Heart right ventricle (tissue), 16 donors: ENCODE measurements at regions not wholly inside any gene's neighbourhood (a gene's known extent, or its start where the extent isn't known, plus 50 kb on each side); places are given as distances from the start of the nearest gene placed in this dataset.

Experiments
- ATAC-seq, 8 donors: fragments of 200-7000 bp; cut with Tn5 transposase; one replicate each; pipeline ENCODE4 v1.9.1; 2020; ENCODE audit warnings: mild to moderate bottlenecking in 8 of 8, moderate library complexity in 8 of 8, moderate number of reproducible peaks in 1 of 8
- DNase-seq, 2 donors: peaks; one replicate each; pipeline ENCODE4 v3.0.0-alpha.2; 2020
- H3K27ac ChIP-seq, 10 donors: fragments of 200-600 bp; sonication (generic) in 2 of 10; one replicate each; pipeline versions ENCODE4 v1.5.0 to v1.8.0; 2020 to 2022; ENCODE audit warnings: mild to moderate bottlenecking in 3 of 10
- H3K27me3 ChIP-seq, 7 donors: fragments of 200-600 bp; one replicate each; pipeline ENCODE4 v1.8.0; 2021 to 2022; ENCODE audit warnings: mild to moderate bottlenecking in 2 of 7
- H3K36me3 ChIP-seq, 9 donors: fragments of 200-600 bp; sonication (generic) in 1 of 9; one replicate each; pipeline versions ENCODE4 v1.5.0 to v1.8.0; 2020 to 2022; ENCODE audit warnings: mild to moderate bottlenecking in 2 of 9
- H3K4me1 ChIP-seq, 9 donors: fragments of 200-600 bp; sonication (generic) in 1 of 9; one replicate each; pipeline versions ENCODE4 v1.5.0 to v1.8.0; 2020 to 2022; ENCODE audit warnings: mild to moderate bottlenecking in 4 of 9
- H3K4me3 ChIP-seq, 10 donors: fragments of 200-600 bp; sonication (generic) in 2 of 10; one replicate each; pipeline versions ENCODE4 v1.5.0 to v1.8.0; 2020 to 2022; ENCODE audit warnings: mild to moderate bottlenecking in 7 of 10, moderate library complexity in 2 of 10
- H3K9me3 ChIP-seq, 11 donors: fragments of 200-600 bp in 10 of 11; sonication (generic) in 2 of 11; one replicate each; pipeline versions ENCODE4 v1.5.0 to v1.8.0; 2013 to 2022; ENCODE audit warnings: mild to moderate bottlenecking in 2 of 11, control low read depth in 1 of 11, moderate library complexity in 1 of 11
- CTCF ChIP-seq, 9 donors: fragments of 200-600 bp; sonication (generic) in 2 of 9; IDR thresholded peaks; one replicate each; pipeline versions ENCODE4 v1.5.0 to v1.8.0; 2021 to 2022; ENCODE audit warnings: antibody characterized with exemption in 9 of 9, mild to moderate bottlenecking in 5 of 9, moderate library complexity in 1 of 9
- WGBS, 2 donors: extraction: QIAGEN DNeasy Blood & Tissue Kit; methylation state at CpG; one replicate each; pipeline ENCODE4 v1.1.7; 2013; ENCODE audit warnings: inconsistent platforms in 1 of 2; 5-methylcytosine and 5-hydroxymethylcytosine counted together
- intact Hi-C, 10 donors: fragments of 100-400 bp; cut with DNase I; formaldehyde crosslinking; loops; one replicate each; pipeline versions ENCODE4 v1.11.1 to v1.14.2; 2022
- donor health status: Arrhythmogenic right ventricular cardiomyopathy.
- donor health status: ischemic (EF 13 %, LVEDD 7.1; RV severe dilation, severe dysfunction).
- donor health status: healthy with polysubstance abuse.
- donor health status: DM: no; HTN: yes; CAD: no.
- donor health status: DM: no; HTN: no; CAD: no.
- donor health status: ischemic (EF 25% LVEDD 6.9; RV normal size, moderate dysfunction).
- donor health status: ischemic (EF 25% LVEDD 5.7; RV mildly dilated, moderate dysfunction).
- donor health status: healthy.
- donor health status: DM: yes; HTN: yes; CAD: no.
- donor health status: Ischemic cardiomyopathy.
- donor health status: ischemic (EF 35%, LVEDD 5.7; RV mildly dilated, moderate dysfunction).
- donor health status: nonischemic (EF 11% LVEDD 7.7; RV severe dilation, severe dysfunction).
- donor health status: DM: yes; HTN: yes; CAD: no.
- donor health status: PGD.
- donor health status: ischemic (EF 29% LVEDD 5.4; RV normal size, mild dysfunction).
- donor health status: nonischemic (EF 23%, LVEDD 6.1; RV moderate dilation, normal function).

- intact Hi-C loops: no loop called here
Observed at GRCh38 chr7:17710312-17710711, 230.0 kb downstream of the SNX13 start.

GRCh38 chr7:17713584-17713983, 226.7 kb downstream of the SNX13 start:
- Histone ChIP-seq H3K27me3 (no peaks in the 10 kb centered on the region), H3K36me3 (no peaks in the 10 kb centered on the region), H3K4me1 (no peaks in the 10 kb centered on the region), H3K27ac (no peak overlapping the region), H3K4me3 (no peak overlapping the region), H3K9me3 (no peaks in the 10 kb centered on the region)
- intact Hi-C loops: no loop called here
- 29% methylated on average over 1 of the region's 1 CpG; no CpG with 5 or more reads in 1 of the 2 donors for WGBS, 2 donors
- TF ChIP-seq CTCF (IDR thresholded peaks at IDR 0.05): no peak
- DNase-seq (no peak), ATAC-seq (no peak)

More at GRCh38 chr7:17710312-17710711, 230.0 kb downstream of the SNX13 start:
- 87 to 92% methylated on average over 2 of the region's 2 CpGs for WGBS, 2 donors
- TF ChIP-seq CTCF (IDR thresholded peaks at IDR 0.05): no peak
- no peak for DNase-seq
- Histone ChIP-seq H3K9me3 (no peaks in the 10 kb centered on the region), H3K27me3 (no peaks in the 10 kb centered on the region), H3K4me3 (no peak overlapping the region), H3K4me1 (no peaks in the 10 kb centered on the region), H3K27ac (no peak overlapping the region), H3K36me3 (no peaks in the 10 kb centered on the region)
- ATAC-seq: no peak

GRCh38 chr7:17716816-17717215, 223.5 kb downstream of the SNX13 start:
- no peak for TF ChIP-seq CTCF (IDR thresholded peaks at IDR 0.05)
- H3K27ac ChIP-seq: no peak overlapping the region
- ATAC-seq (no peak), DNase-seq (no peak)
- H3K4me1 ChIP-seq: peaks cover 0 to under 1% (median 0%) of the 10 kb centered on the region in 9 donors
- no peaks in the 10 kb centered on the region for H3K9me3 ChIP-seq
- no peaks in the 10 kb centered on the region for H3K27me3 ChIP-seq
- 33 to 38% methylated on average over 2 of the region's 2 CpGs for WGBS, 2 donors
- intact Hi-C loops: no loop called here
- no peaks in the 10 kb centered on the region for H3K36me3 ChIP-seq
- no peak overlapping the region for H3K4me3 ChIP-seq

GRCh38 chr7:17719998-17720397, 220.3 kb downstream of the SNX13 start:
- Histone ChIP-seq H3K27ac (no peak overlapping the region), H3K4me1 (peaks cover 0 to 9% (median 0%) of the 10 kb centered on the region in 9 donors), H3K36me3 (no peaks in the 10 kb centered on the region), H3K9me3 (no peaks in the 10 kb centered on the region), H3K4me3 (no peak overlapping the region), H3K27me3 (no peaks in the 10 kb centered on the region)
- DNase-seq (no peak), ATAC-seq (peak in 5 of 8 donors; percentile 22 to 82 (median 57))
- WGBS, 2 donors: 47 to 59% methylated on average over 5 of the region's 5 CpGs
- TF ChIP-seq CTCF (IDR thresholded peaks at IDR 0.05): no peak
- intact Hi-C loops: no loop called here
